GM23338 (cell line): ENCODE measurements at regions not wholly inside any gene's neighbourhood (a gene's known extent, or its start where the extent isn't known, plus 50 kb on each side); places are given as distances from the start of the nearest gene placed in this dataset.

Source experiments
- CREB1 ChIP-seq: fragments of 250-450 bp; sonication (Bioruptor Pico); IDR thresholded peaks from 2 replicates; pipeline ENCODE4 v1.5.0; 2020; ENCODE audit warnings: low read depth, mild to moderate bottlenecking, moderate library complexity
- CTCF ChIP-seq, 2 experiments: fragments of 200-600 bp in 1 of 2; sonication (generic) in 1 of 2; conservative IDR thresholded peaks; 2 replicates each; pipeline versions ENCODE4 v1.5.1 to v1.6.1; 2016 to 2017; ENCODE audit warnings: antibody characterized with exemption in 2 of 2, low read depth in 2 of 2, mild to moderate bottlenecking in 2 of 2, moderate library complexity in 1 of 2

- TF ChIP-seq CTCF (conservative IDR thresholded peaks at IDR 0.05; ENCODE audit: low read depth in 2 of 2), result no peak
- no peak for TF ChIP-seq CREB1 (CRISPR knock-in tag)
Measured at GRCh38 chr20:60113771-60114170, 155.5 kb downstream of the CDH26 start.
